Fibroblast of lung (primary cell): ENCODE measurements at regions not wholly inside any gene's neighbourhood (a gene's known extent, or its start where the extent isn't known, plus 50 kb on each side); places are given as distances from the start of the nearest gene placed in this dataset.

Experiments used
- EZH2 ChIP-seq: IDR thresholded peaks from 2 replicates; pipeline ENCODE4 v1.5.1; 2012; ENCODE audit warnings: low read length, control low read depth, mild to moderate bottlenecking; ENCODE audit errors: missing control alignments
- TF ChIP-seq, protein P1 (sequence below), 2 donors: IDR thresholded peaks in 1 of 2; conservative IDR thresholded peaks in 1 of 2; 1 replicate in 1 of 2; 2 replicates in 1 of 2; pipeline ENCODE4 v1.5.1; 2011 to 2012; ENCODE audit warnings: low read length in 2 of 2, control low read depth in 1 of 2, inconsistent platforms in 1 of 2, low read depth in 1 of 2, mild to moderate bottlenecking in 1 of 2

GRCh38 chr11:112632866-112633505 lies 328.2 kb upstream of the NCAM1 start:
- TF ChIP-seq, protein P1, sequence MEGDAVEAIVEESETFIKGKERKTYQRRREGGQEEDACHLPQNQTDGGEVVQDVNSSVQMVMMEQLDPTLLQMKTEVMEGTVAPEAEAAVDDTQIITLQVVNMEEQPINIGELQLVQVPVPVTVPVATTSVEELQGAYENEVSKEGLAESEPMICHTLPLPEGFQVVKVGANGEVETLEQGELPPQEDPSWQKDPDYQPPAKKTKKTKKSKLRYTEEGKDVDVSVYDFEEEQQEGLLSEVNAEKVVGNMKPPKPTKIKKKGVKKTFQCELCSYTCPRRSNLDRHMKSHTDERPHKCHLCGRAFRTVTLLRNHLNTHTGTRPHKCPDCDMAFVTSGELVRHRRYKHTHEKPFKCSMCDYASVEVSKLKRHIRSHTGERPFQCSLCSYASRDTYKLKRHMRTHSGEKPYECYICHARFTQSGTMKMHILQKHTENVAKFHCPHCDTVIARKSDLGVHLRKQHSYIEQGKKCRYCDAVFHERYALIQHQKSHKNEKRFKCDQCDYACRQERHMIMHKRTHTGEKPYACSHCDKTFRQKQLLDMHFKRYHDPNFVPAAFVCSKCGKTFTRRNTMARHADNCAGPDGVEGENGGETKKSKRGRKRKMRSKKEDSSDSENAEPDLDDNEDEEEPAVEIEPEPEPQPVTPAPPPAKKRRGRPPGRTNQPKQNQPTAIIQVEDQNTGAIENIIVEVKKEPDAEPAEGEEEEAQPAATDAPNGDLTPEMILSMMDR (conservative IDR thresholded peaks at IDR 0.05 in 1 of 2, IDR thresholded peaks at IDR 0.05 in 1 of 2; ENCODE audit: low read depth in 1 of 2, low read length in 2 of 2), result no peak
- no peak for TF ChIP-seq EZH2
